Activated CD8-positive, alpha-beta memory T cell treated with anti-CD3 and anti-CD28 coated beads for 36 hours (primary cell): ENCODE measurements at regions not wholly inside any gene's neighbourhood (a gene's known extent, or its start where the extent isn't known, plus 50 kb on each side); places are given as distances from the start of the nearest gene placed in this dataset.

Experiments
- CTCF ChIA-PET: fragments of 350-600 bp; sonication (Branson Sonifier 250); formaldehyde crosslinking; loops from one replicate; lab custom pipeline; 2021; ENCODE audit warnings: antibody characterized with exemption; lab: Charles Lee
- POLR2A ChIA-PET: fragments of 350-600 bp; sonication (Branson Sonifier 250); formaldehyde crosslinking; loops from one replicate; lab custom pipeline; 2021; ENCODE audit warnings: antibody characterized with exemption; lab: Charles Lee

GRCh38 chr6:143596866-143597265 lies 80.9 kb upstream of the PHACTR2 start:
- CTCF ChIA-PET = no interaction called here
- POLR2A ChIA-PET = no interaction called here

- POLR2A ChIA-PET = no interaction called here
- CTCF ChIA-PET = no interaction called here
Measured at GRCh38 chr6:143595251-143596036, 82.3 kb upstream of the PHACTR2 start.

- POLR2A ChIA-PET = no interaction called here
- CTCF ChIA-PET = no interaction called here
Measured at GRCh38 chr6:143594647-143595046, 83.1 kb upstream of the PHACTR2 start.

GRCh38 chr6:143592335-143592734 lies 80.8 kb upstream of the FUCA2 start:
- ChIA-PET POLR2A (no interaction called here), CTCF (no interaction called here)

GRCh38 chr6:143591441-143591840 lies 79.9 kb upstream of the FUCA2 start:
- ChIA-PET POLR2A (no interaction called here), CTCF (no interaction called here)

GRCh38 chr6:143589162-143589561 lies 77.6 kb upstream of the FUCA2 start:
- ChIA-PET POLR2A (no interaction called here), CTCF (no interaction called here)

- ChIA-PET POLR2A (no interaction called here), CTCF (no interaction called here)
Measured at GRCh38 chr6:143586557-143586956, 75.0 kb upstream of the FUCA2 start.

GRCh38 chr6:143585716-143586115 lies 74.2 kb upstream of the FUCA2 start:
- POLR2A ChIA-PET = no interaction called here
- CTCF ChIA-PET = no interaction called here

- CTCF ChIA-PET = interaction anchor here (0.6 kb wide), 1 partner anchor 241 kb away, joined by 3 read pairs; no protein-coding TSS in a partner anchor
- POLR2A ChIA-PET = no interaction called here
Measured at GRCh38 chr6:143585241-143585640, 73.7 kb upstream of the FUCA2 start.

GRCh38 chr6:143583542-143584327 lies 72.2 kb upstream of the FUCA2 start:
- ChIA-PET POLR2A (no interaction called here), CTCF (no interaction called here)

- ChIA-PET POLR2A (no interaction called here), CTCF (no interaction called here)
Measured at GRCh38 chr6:143581835-143582480, 70.4 kb upstream of the FUCA2 start.

- ChIA-PET CTCF (interaction anchor here (1.2 kb wide), 1 partner anchor 360 kb away, joined by 3 read pairs; no protein-coding TSS in a partner anchor), POLR2A (no interaction called here)
Measured at GRCh38 chr6:143579703-143580102, 68.2 kb upstream of the FUCA2 start.

- ChIA-PET POLR2A (no interaction called here), CTCF (no interaction called here)
Measured at GRCh38 chr6:143578054-143578453, 66.5 kb upstream of the FUCA2 start.

- ChIA-PET CTCF (interaction anchor here (0.6 to 2.3 kb wide), 11 partner anchors 10 to 912 kb away, joined by 3 to 22 read pairs (median 4); partner anchors contain the start of gene LTV1), POLR2A (no interaction called here)
Measured at GRCh38 chr6:143575901-143576426, 64.4 kb upstream of the FUCA2 start.

- POLR2A ChIA-PET = no interaction called here
- CTCF ChIA-PET = interaction anchor here (0.6 to 2.3 kb wide), 11 partner anchors 9 to 911 kb away, joined by 3 to 22 read pairs (median 4); partner anchors contain the start of gene LTV1
Measured at GRCh38 chr6:143575440-143575839, 63.9 kb upstream of the FUCA2 start.

GRCh38 chr6:143570147-143570853 lies 58.8 kb upstream of the FUCA2 start:
- POLR2A ChIA-PET = no interaction called here
- CTCF ChIA-PET = no interaction called here

- POLR2A ChIA-PET = no interaction called here
- CTCF ChIA-PET = no interaction called here
Measured at GRCh38 chr6:143569040-143569439, 57.5 kb upstream of the FUCA2 start.

GRCh38 chr6:143564484-143565017 lies 53.0 kb upstream of the FUCA2 start:
- CTCF ChIA-PET = no interaction called here

GRCh38 chr6:143562143-143562542 lies 50.6 kb upstream of the FUCA2 start:
- ChIA-PET POLR2A (no interaction called here), CTCF (interaction anchor here (1.4 kb wide), 1 partner anchor 20 kb away, joined by 3 read pairs; no protein-coding TSS in a partner anchor)

More at GRCh38 chr6:143564484-143565017, 53.0 kb upstream of the FUCA2 start:
- POLR2A ChIA-PET = no interaction called here
